PC-3 (cell line): ENCODE measurements at regions not wholly inside any gene's neighbourhood (a gene's known extent, or its start where the extent isn't known, plus 50 kb on each side); places are given as distances from the start of the nearest gene placed in this dataset.

Experiments used
- ATAC-seq: fragments of 200-7000 bp; cut with Tn5 transposase; 2 replicates; pipeline ENCODE4 v1.9.1; 2020; ENCODE audit warnings: mild to moderate bottlenecking, moderate library complexity
- BruUV-seq: library from RNA; stranded (reverse); fragments of 400-500 nt; replicated peaks from 2 replicates; lab custom pipeline; 2021; lab: Mats Ljungman, UMichigan
- CTCF ChIA-PET: fragments of 300-600 bp; sonication (Branson Sonifier 250); formaldehyde crosslinking; loops from one replicate; lab custom pipeline; 2022; ENCODE audit warnings: antibody characterized with exemption; lab: Charles Lee
- POLR2A ChIA-PET: fragments of 300-600 bp; sonication (Branson Sonifier 250); formaldehyde crosslinking; loops from one replicate; lab custom pipeline; 2022; ENCODE audit warnings: antibody characterized with exemption; ENCODE audit not compliant: unreplicated experiment; lab: Charles Lee
- DNase-seq: peaks from one replicate; pipeline ENCODE4 v3.0.0-alpha.2; 2015
- H2AFZ ChIP-seq: fragments of 300-600 bp; sonication (generic); 2 replicates; pipeline ENCODE4 v1.6.0; 2016; ENCODE audit warnings: antibody characterized with exemption, low read length
- H3F3A ChIP-seq: fragments of 300-600 bp; sonication (generic); one replicate; pipeline ENCODE4 v1.6.0; 2017; ENCODE audit warnings: antibody characterized with exemption, low read length, control low read depth, mild to moderate bottlenecking; ENCODE audit not compliant: unreplicated experiment
- H3K27ac ChIP-seq: fragments of 300-600 bp; sonication (generic); 2 replicates; pipeline ENCODE4 v1.5.1; 2016; ENCODE audit warnings: mild to moderate bottlenecking, low read length
- H3K27me3 ChIP-seq: fragments of 300-600 bp; sonication (generic); 2 replicates; pipeline ENCODE4 v1.6.1; 2016; ENCODE audit warnings: low read length, mixed read lengths
- H3K36me3 ChIP-seq: fragments of 300-600 bp; sonication (generic); 2 replicates; pipeline ENCODE4 v1.6.1; 2016; ENCODE audit warnings: low read depth, mixed run types, low read length, mixed read lengths
- H3K4me1 ChIP-seq: fragments of 300-600 bp; sonication (generic); 2 replicates; pipeline ENCODE4 v1.5.1; 2016; ENCODE audit warnings: low read length; ENCODE audit not compliant: insufficient read depth
- H3K4me2 ChIP-seq: fragments of 300-600 bp; sonication (generic); 2 replicates; pipeline ENCODE4 v1.6.0; 2016; ENCODE audit warnings: low read length
- H3K4me3 ChIP-seq: fragments of 300-600 bp; sonication (generic); 2 replicates; pipeline ENCODE4 v1.5.1; 2016; ENCODE audit warnings: mild to moderate bottlenecking, low read length, mixed read lengths
- H3K79me2 ChIP-seq: fragments of 300-600 bp; sonication (generic); 2 replicates; pipeline ENCODE4 v1.6.1; 2017; ENCODE audit warnings: low read length, mixed read lengths
- H3K9ac ChIP-seq: fragments of 300-600 bp; sonication (generic); 2 replicates; pipeline ENCODE4 v1.6.0; 2016; ENCODE audit warnings: mild to moderate bottlenecking, low read length
- H3K9me2 ChIP-seq: fragments of 300-600 bp; sonication (generic); replicated peaks from 2 replicates; pipeline ENCODE4 v1.6.1; 2016; ENCODE audit warnings: mixed run types, low read length, mixed read lengths
- H3K9me3 ChIP-seq: fragments of 300-600 bp; sonication (generic); 2 replicates; pipeline ENCODE4 v1.6.1; 2016; ENCODE audit warnings: low read length, mixed read lengths
- H4K20me1 ChIP-seq: fragments of 300-600 bp; sonication (generic); 2 replicates; pipeline ENCODE4 v1.6.1; 2016; ENCODE audit warnings: low read length, mixed read lengths
- CTCF ChIP-seq: fragments of 300-600 bp; sonication (generic); conservative IDR thresholded peaks from 2 replicates; pipeline ENCODE4 v1.5.1; 2017; ENCODE audit warnings: antibody characterized with exemption, low read depth, mild to moderate bottlenecking, low read length
- EZH2 ChIP-seq: fragments of 300-600 bp; sonication (generic); IDR thresholded peaks from one replicate; pipeline ENCODE4 v1.6.1; 2017; ENCODE audit warnings: antibody characterized with exemption, mild to moderate bottlenecking, low read length; ENCODE audit not compliant: unreplicated experiment
- EZH2phosphoT487 ChIP-seq: fragments of 300-600 bp; sonication (generic); IDR thresholded peaks from 2 replicates; pipeline ENCODE4 v1.6.1; 2018; ENCODE audit warnings: mild to moderate bottlenecking, antibody characterized with exemption, low read length, borderline replicate concordance
- intact Hi-C: fragments of 100-400 bp; cut with micrococcal nuclease; formaldehyde crosslinking; loops from 2 replicates; pipeline ENCODE4 v1.9.0; 2023

GRCh38 chr2:3037196-3038194, 340.1 kb downstream of the EIPR1 start:
- Histone ChIP-seq H3K36me3 (no peaks in the 10 kb centered on the region), H3K27ac (no peak overlapping the region), H2AFZ (no peak overlapping the region), H4K20me1 (no peaks in the 10 kb centered on the region), H3K4me1 (no peaks in the 10 kb centered on the region), H3K4me2 (no peak overlapping the region), H3K79me2 (no peaks in the 10 kb centered on the region), H3K4me3 (no peak overlapping the region), H3K9me3 (no peaks in the 10 kb centered on the region), H3F3A (no peaks in the 10 kb centered on the region), H3K9ac (no peak overlapping the region), H3K27me3 (peaks cover 85% of the 10 kb centered on the region), H3K9me2 (no peaks in the 10 kb centered on the region)
- intact Hi-C loops = no loop called here
- ChIA-PET CTCF (no interaction called here), POLR2A (no interaction called here)
- DNase-seq (no peak), ATAC-seq (no peak)
- BruUV-seq = no TSS peak
- no peak for TF ChIP-seq CTCF
- no peak for TF ChIP-seq EZH2phosphoT487
- TF ChIP-seq EZH2 = no peak

- Histone ChIP-seq H4K20me1 (no peaks in the 10 kb centered on the region), H3K36me3 (no peaks in the 10 kb centered on the region), H3K9me2 (no peaks in the 10 kb centered on the region), H3K27ac (no peak overlapping the region), H2AFZ (no peak overlapping the region), H3K4me3 (no peak overlapping the region), H3K79me2 (no peaks in the 10 kb centered on the region), H3K27me3 (peaks cover 85% of the 10 kb centered on the region), H3K9ac (no peak overlapping the region), H3K4me1 (no peaks in the 10 kb centered on the region), H3K9me3 (no peaks in the 10 kb centered on the region), H3F3A (no peaks in the 10 kb centered on the region), H3K4me2 (no peak overlapping the region)
- ChIA-PET POLR2A (no interaction called here), CTCF (no interaction called here)
- TF ChIP-seq EZH2 (no peak), CTCF (no peak), EZH2phosphoT487 (no peak)
- ATAC-seq = no peak
- no TSS peak for BruUV-seq
- no peak for DNase-seq
- intact Hi-C loops = no loop called here
Observed at GRCh38 chr2:3036432-3037125, 341.0 kb downstream of the EIPR1 start.
